GM21529 (cell line): ENCODE measurements at regions not wholly inside any gene's neighbourhood (a gene's known extent, or its start where the extent isn't known, plus 50 kb on each side); places are given as distances from the start of the nearest gene placed in this dataset.
"Not testable (repeated sequence)": the region's sequence is repeated elsewhere in the genome, so short reads cannot be mapped to it uniquely, and the experiment has no call there.

Experiments
- ATAC-seq: cut with Tn5 transposase; IDR thresholded peaks from one replicate; pipeline ENCODE4 v1.9.1; 2021; ENCODE audit not compliant: unreplicated experiment

DNA sequence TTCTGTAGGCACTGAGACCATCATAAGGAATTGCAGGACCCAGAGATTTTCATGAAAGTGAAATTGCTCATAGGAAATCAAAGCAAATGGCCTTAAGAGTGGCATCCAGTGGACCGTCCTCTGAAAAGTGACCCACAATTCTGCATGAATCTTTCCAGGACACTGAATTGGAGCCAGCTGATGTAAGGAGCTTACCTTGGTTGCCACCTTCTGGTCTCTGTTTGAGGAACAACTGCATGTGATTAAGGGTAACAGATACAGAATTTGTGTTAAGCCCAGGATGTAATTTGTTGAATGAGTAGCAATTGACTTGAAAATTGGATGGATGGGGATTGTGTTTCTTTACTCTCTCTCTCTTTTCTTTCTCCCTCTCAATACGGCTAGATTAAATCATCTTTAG lies 49.9 kb upstream of the GAS1 start:
- no peak for ATAC-seq

DNA sequence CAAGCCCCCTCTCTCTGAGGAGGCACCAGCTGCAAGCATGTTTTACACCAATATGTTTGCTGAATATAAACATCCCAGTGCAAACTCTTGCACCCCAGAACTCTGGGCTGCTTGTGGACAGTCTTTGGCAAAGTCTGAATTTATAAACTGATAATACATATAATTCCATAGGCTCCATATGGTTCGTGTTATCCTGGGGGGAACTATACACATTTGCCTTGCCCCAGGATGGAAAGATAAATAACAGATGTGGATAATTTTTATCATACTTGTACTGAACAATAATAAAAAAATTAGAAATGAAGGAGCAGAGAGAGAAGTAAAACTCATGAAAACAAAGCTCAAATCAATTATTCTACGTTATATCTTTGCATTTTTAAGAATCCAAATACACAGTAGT lies 50.6 kb upstream of the GAS1 start:
- no peak for ATAC-seq

DNA sequence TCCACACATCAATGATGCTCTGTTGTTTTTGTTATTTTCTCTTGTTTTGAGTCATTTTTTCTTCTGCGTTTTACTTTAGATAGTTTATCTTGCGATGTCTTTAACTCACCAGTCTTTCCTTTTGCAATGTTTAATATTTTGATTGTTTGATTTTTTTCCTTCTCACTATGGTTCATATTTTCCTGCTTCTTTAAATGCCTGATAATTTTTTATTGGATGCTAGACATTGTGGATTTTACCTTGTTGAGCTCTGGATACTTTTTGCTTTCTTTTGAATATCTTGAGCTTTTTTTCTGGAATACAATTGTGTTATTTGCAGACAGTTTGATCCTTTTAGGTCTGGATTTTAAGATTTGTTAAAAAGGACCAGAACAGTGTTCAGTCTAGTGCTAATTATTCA lies 55.2 kb upstream of the GAS1 start:
- no peak for ATAC-seq

DNA sequence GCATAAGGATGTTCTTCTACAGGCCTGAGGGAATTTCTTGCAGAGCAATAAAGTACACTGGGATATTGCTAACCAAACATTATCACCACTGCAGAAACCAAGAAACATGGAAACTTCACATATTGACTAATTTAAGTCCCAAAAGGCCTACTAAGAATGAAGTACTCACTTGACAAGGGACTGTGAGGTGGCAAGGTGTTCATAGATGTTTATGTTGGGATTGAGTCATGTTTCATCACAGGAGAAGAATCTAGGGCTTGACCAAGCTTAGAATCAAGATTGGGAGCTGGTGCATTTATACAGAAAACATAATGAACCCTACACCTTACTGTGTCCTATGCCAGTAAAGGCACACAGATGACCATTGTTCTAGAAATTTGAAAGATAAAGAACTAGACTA lies 56.7 kb upstream of the GAS1 start:
- no peak for ATAC-seq

DNA sequence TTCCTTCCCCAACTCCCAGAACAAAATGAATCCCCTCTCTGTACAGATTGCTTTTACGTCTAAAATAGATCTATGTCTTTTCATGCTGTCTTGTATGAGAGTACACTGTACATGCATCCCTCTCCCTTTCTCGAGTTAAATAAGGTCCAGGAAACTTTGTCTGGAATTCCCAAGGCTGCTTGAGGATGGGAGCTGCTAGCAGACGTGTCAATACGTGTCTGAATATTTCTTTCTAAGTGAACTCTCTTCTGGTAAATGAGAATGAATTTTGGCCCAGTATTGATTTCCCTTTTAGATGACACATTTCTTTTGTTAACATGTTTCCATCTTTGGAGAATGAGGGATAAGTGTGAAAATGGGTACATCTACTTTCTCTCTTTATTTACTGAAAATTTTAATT lies 59.6 kb upstream of the GAS1 start:
- no peak for ATAC-seq

DNA sequence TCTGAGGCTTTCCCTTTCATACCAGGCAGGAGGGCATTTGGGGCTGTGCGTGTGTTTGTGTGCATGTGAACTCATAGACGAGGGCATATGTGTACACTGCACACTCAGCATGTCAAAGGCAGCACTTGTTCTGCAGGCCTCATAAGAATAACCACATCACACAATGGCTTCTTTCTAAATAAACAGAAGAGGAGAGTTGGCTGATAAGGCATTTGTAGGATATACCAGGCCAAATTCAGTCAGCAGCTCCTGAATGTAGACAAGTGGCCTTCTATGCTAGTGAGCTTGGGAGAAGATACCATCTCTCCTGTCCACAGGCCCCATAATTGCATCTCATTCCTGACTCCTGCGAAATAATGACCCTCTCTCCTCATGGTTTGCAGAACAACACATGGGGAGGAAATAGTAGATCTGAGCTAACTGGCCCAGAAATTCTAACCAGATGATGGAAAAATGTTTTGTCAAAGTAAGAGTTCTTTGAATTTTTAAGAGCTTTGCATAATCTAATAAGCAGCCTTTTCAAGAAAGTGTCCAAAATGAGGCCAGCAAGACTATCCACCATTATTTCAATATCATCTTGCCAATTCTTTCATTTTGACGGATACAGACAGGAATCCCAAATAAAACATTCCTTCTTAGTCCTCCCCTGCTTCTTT lies 60.5 kb upstream of the GAS1 start:
- no peak for ATAC-seq

DNA sequence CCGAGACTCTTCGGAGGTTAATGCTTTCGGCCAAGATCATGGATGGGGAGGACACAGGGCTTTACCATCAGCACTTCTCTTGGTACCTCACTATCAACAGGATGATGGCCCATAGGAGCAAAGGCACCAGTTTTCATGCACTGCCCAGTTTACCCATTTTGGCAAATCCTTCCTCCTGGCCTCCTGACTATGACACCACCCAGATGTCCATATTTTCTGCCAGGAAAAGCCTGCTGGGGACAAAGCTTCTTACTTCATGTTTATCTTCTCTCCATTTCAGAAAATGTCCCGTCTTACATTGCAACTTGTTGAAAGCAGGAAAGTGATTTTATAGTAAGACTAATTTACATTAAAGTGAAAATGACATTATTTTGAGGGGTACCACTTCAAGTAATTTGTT lies 61.4 kb upstream of the GAS1 start:
- no peak for ATAC-seq

DNA sequence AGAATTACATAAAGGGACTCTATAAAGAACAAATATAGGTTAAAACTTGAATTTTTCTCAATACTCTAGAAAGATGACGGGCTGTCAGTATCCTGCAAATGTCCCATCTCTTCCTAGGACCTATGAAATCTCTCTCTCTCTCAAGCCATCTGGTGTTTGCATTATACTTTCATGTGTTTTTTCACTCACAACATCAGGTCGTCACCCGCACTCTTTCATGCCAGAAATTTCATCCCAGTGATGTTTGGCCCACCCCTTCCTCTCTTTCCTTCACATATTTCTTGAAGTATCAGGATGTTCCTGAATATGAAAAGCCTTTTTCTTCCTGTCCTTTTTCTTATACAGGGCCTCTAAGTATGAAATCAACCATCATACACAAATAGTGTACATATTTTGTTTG lies 63.3 kb upstream of the GAS1 start:
- no peak for ATAC-seq

DNA sequence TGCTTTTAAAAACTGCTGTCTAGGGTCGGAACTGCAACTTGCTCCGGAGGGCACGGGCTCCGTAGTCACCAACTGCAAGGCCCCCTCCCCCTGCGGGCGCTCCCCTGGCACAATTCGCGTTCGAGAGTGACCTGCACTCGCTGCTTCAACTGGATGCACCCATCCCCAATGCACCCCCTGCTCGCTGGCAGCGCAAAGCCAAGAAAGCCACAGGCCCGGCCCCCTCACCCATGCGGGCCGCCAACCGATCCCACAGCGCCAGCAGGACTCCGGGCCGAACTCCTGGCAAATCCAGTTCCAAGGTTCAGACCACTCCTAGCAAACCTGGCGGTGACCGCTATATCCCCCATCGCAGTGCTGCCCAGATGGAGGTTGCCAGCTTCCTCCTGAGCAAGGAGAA lies 64.2 kb upstream of the GAS1 start:
- no peak for ATAC-seq

DNA sequence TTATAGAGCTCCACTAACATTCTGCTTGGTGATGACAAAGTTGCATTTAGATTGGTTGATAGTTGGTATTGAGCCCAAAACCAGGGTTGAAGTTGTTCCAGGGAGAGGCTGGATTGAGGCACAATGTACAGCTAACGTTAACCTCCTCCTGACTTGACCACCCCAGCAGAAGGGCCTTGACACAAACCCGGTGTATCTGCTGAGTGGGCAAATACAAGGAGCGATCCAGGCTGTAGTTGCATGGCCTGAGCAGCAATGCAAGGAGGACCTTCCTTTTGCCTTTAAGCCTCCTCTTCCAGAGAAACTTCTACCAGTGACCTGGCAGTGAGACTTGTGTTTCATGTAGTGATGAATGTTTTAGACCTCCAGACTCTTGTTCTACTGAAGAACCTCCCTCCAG lies 66.2 kb upstream of the GAS1 start:
- no peak for ATAC-seq

DNA sequence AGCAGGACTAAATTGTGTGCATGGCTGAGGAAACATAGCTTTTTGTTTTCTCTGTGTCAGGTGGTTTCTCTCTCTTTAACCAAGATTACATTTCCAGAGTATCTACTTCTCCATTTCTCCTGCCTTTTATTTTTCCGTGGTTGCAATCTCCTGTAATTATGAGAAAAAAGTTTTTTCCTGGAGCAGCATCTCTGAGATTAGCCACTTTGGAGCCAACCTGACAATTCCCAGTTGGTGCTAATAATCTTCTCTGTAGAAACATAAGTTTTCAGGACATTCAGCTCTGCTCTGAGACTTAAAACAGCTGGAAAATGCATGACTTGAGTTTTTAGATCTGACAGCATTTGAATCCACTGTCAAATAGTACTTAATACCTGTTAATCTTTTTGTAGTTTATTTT lies 67.1 kb upstream of the GAS1 start:
- no peak for ATAC-seq

DNA sequence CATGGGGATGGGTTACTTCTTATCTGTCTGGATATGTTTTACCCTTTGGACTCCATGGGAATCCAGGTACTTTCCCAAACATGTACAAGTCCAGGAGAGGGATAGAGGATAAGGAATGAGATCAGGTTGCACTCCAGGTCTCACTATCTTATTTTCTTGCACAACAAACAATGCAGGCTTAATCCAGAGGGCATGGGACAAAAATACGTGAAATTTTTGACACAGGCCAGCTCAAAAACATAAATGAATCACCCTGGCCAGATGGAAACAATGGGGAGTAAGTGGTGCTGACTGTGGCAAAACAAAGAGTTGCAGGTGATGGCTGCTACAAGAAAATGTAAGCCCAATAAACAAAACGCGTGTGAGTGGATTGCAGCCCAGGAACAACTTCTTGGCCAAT lies 69.4 kb upstream of the GAS1 start:
- ATAC-seq, result no peak

DNA sequence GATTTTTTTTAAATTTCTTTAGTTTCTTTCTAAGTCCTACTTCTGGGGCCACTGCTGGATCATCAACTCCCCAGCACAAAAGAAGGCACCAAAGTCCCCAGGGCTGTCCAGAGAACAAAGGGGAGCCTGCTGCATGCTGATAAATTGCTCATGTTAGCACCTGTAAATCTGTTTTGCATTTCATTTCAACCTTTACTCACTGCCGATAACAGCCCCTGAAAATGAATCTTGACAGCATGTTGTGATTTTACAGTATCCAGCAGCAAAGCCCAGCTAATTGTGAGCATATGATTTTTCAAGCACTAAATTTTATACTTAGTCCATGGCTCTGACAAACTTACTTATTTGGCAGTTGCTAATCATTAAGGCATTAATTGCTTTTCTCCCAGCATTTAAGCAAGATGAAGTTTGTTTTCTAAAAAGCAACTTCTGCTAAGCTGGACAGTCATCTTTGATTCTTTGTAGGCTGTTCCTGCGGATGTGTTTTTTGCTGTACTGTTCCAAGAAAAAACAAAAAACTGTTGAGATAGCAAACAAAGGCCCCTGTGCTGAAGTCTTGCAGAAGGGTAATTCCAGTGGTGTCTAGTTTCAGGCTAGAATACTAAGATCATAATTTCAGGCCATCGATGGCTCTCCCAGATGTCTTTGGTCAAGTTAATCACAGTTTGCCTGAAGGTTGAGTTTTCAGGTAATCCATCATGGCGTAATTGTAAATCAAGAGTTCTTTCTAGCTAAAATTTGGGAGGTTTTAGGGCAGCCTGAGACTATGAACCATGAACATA lies 73.1 kb upstream of the GAS1 start:
- no peak for ATAC-seq

DNA sequence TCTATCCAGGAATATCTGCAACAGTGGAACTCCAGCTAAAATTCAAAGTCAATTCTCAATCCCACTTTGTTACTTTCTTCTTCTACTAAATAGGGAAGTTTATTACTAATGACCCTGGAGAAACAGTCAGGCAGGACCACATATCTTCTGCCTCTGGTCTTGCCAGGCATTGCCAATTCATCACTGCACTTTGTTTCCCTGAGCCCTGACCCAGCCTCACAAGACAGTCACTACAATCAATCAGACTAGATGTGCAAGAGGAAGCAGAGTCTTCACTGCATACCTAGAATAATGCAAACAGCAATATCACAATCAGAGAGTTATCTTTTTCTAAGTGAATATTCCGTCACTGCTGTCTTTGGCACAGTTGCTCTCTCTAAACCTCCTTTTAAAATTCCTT lies 74.9 kb upstream of the GAS1 start:
- ATAC-seq, result no peak

DNA sequence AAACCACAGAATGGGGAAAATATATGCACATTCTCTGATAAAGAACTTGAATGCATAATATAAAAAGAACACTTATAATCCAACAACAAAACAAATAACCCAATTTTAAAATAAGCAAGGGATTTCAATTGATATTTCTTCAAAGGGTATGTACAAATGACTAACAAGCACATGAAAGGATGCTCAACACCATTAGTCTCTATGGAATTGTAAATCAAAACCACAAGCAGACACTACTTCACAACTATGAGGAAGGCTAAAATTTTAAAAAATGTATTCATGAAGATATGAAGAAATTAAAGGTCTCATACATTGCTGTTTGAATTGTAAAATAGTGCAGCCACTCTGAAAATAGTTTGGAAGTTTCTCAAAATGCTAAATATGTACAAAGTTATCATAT lies 78.9 kb upstream of the GAS1 start:
- no peak for ATAC-seq

DNA sequence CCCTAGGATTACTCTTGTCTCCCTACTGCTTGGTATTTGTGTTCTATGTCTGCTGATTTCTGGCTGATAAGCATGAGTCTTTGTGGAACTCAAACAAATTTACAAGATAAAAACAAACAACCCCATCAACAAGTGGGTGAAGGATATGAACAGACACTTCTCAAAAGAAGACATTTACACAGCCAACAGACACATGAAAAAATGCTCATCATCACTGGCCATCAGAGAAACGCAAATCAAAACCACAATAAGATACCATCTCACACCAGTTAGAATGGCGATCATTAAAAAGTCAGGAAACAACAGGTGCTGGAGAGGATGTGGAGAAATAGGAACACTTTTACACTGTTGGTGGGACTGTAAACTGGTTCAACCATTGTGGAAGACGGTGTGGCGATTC lies 81.5 kb upstream of the GAS1 start:
- not testable (repeated sequence) for ATAC-seq

DNA sequence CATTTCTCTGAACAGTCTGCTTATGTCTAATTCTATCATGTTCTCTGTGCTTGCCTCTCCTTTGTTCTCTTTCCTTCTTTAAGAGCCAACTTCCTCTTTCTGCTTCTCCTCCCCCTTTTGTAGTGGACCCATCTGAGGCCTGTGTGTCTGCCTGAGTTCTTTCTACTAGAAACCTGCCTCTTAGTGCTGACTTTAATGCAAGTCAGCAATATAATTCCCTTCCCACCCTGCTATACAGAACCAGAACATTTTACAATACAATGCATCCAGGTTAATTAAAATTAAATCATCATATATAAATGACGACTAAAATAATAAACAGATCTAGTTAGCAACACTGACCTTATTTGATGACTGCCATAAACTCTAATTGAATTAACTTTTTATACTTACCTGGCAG lies 82.6 kb upstream of the GAS1 start:
- no peak for ATAC-seq

DNA sequence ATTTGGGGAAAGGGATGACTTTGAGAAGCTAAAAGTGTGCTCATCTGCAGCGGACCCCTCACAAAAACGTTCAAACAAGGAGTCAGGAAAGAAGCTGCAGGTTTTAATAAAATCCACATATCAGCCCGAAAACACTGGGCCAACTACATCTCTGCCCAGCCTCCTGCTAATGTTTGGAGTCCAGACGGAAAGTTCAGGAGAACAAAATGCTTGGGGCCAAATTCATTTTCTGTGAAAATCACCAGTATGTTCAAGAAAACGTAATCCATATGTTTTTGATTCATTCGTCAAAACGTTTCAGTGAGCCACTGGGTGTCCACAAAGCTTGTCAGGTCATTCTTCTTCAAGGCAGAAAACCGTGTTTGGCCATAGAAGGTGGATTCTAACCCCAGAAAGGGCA lies 87.5 kb upstream of the GAS1 start:
- ATAC-seq, result no peak

DNA sequence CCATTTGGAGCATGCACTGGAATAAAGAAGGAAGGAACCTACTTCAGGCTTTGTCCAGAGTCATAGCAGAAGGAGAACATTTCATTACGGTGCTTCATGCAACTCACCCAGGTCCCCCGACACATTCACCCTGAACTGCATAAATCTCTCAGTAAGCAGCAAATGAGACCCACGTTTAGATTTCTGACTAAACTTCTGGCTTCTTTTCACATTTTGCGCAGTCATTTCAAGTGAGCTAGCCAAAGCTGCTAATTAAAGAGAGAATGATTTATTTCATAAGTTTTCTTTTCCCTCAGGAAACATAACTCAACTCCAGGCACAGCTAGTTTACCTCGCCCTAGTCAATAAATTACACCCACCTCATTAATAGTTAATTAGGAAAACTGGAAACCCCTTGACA lies 88.6 kb upstream of the GAS1 start:
- no peak for ATAC-seq

DNA sequence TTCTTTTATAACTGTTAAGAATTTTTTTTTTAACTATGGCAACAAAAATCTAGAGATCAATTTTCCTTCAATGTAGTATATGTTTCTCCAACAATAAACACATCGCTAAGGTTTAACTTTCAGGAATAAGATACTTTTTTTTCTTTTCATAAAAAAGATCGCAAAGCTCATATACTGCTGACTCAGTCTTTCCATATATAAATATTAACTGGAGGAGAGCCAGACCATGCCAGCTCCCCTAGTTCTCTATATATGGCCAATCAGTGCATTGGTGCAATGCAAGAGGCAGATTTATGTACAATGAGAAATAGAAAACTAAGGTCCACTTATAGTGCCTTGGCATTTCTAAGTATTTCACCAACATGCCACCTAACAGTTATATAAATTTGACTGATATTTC lies 89.2 kb upstream of the GAS1 start:
- ATAC-seq, result no peak

DNA sequence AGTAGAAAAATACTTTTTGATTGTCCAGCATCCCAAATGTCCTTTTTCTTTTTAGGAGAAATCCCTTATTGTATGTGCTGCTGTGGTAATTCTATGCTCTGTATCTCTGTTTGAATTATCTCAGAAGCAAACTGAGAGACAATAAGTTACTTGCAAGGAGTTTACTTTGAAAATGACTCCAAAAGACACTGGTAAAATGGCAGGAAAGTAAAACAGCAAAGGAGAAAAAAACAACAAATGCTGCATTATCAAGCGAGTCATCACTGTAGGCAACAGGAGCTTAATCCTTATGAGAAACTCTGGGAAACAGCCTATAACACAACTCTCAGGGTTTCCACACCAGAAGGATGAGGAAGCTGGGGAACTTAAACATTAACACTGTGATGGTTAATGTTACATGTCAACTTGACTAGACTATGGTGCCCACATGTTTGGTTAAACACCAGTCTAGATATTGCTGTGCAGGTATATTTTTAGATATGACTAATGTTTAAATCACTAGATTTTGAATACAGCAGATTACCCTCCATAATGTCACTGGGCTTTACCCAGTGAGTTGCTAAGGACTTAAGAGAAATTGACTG lies 92.6 kb upstream of the GAS1 start:
- ATAC-seq, result no peak

DNA sequence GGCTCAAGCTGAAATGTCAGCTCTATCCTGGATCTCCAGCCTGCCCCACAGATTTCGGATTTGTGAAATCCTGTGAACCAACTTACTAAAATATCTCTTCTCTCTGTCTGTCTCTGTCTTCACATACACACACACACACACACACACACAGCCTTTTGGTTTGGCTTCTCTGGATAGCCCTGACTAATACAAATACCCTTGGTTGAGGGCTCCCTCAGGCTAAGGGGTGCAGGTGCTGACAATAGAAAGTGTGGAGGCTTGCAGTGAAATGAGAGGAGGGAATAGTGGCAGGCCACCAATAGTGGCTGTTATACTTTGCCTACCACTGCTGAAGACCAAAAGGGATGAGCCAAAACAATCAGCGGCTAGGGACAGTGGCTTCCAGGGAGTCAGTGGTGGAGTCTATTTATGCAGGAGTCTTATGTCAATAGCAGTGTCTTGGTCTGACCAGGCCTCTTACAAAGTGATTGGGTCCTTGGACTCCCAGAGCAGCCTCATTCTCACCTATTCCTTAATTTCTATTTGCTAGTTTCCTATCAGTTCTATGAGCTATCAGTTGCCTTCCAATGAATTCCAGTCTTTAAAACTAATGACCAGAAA lies 93.2 kb upstream of the GAS1 start:
- no peak for ATAC-seq
